ENCODE measurements at regions not wholly inside any gene's neighbourhood (a gene's known extent, or its start where the extent isn't known, plus 50 kb on each side); places are given as distances from the start of the nearest gene placed in this dataset.

DNA sequence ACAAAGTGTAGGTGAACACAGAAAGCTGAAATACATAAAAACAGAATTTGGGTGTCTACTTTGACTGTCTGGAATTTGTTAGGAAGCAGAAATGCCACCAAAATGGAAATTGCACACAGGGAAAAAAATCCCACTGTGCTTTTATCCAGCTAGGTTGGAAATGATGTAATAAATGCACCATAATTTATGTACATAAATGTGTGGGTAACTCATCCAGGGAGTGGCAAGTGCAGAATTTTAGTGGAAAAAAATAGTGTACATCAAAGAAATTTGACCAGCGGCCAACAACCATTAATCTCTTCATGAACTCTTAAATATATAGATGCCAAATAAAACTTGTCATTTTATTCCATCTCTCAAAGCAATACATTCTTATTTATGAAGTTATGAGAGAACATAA is 105.6 kb downstream of the LLPH start:
- no peak overlapping the region for H3K4me3 ChIP-seq
- H3K36me3 ChIP-seq (ENCODE audit: insufficient read depth in 1 of 2, low read depth in 1 of 2) = no peaks in the 10 kb centered on the region
- intact Hi-C loops (cut with DNase I) = no loop called here
- no peak overlapping the region for H3K27ac ChIP-seq
- WGBS, 3 donors = 90 to 97% (median 92%) methylated on average over 1 of the region's 1 CpG
- no peaks in the 10 kb centered on the region for H3K4me1 ChIP-seq
- H3K9me3 ChIP-seq = no peaks in the 10 kb centered on the region
- DNase-seq (no peak), ATAC-seq (no peak)
- TF ChIP-seq, protein P1, sequence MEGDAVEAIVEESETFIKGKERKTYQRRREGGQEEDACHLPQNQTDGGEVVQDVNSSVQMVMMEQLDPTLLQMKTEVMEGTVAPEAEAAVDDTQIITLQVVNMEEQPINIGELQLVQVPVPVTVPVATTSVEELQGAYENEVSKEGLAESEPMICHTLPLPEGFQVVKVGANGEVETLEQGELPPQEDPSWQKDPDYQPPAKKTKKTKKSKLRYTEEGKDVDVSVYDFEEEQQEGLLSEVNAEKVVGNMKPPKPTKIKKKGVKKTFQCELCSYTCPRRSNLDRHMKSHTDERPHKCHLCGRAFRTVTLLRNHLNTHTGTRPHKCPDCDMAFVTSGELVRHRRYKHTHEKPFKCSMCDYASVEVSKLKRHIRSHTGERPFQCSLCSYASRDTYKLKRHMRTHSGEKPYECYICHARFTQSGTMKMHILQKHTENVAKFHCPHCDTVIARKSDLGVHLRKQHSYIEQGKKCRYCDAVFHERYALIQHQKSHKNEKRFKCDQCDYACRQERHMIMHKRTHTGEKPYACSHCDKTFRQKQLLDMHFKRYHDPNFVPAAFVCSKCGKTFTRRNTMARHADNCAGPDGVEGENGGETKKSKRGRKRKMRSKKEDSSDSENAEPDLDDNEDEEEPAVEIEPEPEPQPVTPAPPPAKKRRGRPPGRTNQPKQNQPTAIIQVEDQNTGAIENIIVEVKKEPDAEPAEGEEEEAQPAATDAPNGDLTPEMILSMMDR (IDR thresholded peaks at IDR 0.05) = no peak
- H3K27me3 ChIP-seq (ENCODE audit: insufficient read depth in 3 of 3, low read length in 2 of 3) = peaks cover 0 to 2% (median 0%) of the 10 kb centered on the region in 3 donors

DNA sequence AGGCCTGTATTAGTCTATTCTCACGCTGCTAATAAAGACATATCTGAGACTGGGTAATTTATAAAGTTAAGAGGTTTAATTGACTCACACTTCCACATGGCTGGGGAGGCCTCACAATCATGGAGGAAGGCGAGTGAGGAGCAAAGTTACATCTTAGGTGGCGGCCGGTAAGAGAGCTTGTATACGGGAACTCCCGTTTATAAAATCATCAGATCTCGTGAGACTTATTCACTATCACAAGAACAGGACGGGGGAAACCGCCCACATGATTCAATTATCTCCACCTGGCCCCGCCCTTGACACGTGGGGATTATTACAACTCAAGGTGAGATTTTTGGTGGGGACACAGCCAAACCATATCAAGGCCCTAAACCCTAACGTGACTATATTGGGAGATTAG is 110.1 kb downstream of the LLPH start:
- TF ChIP-seq, protein P1 (IDR thresholded peaks at IDR 0.05) = no peak
- H3K4me3 ChIP-seq = no peak overlapping the region
- no peak overlapping the region for H3K27ac ChIP-seq
- intact Hi-C loops (cut with DNase I) = no loop called here
- ATAC-seq = no peak
- no peak for DNase-seq
- H3K36me3 ChIP-seq (ENCODE audit: insufficient read depth in 1 of 2, low read depth in 1 of 2) = no peaks in the 10 kb centered on the region
- WGBS, 3 donors = 91 to 94% (median 91%) methylated on average over 12 of the region's 12 CpGs
- no peaks in the 10 kb centered on the region for H3K4me1 ChIP-seq
- no peaks in the 10 kb centered on the region for H3K9me3 ChIP-seq
- H3K27me3 ChIP-seq (ENCODE audit: insufficient read depth in 3 of 3, low read length in 2 of 3) = peaks cover 0 to 2% (median 0%) of the 10 kb centered on the region in 3 donors

DNA sequence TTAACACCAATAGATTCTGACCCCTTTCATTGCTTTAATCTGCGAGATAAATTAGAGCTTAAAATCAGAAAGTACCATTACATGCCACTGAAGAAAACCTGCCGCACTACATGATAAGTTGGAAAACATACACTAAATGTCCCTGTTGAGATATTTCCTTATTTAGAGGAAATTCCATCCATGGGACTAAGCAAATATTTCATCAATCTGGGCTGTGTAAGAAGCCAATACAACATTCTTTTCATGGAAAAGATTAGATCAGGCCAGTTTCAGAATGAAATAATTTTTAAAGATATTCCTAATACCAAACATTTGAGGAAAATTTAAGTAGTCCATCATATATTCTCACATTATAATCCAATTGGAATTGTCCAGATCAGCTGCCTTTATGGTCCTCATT is 112.8 kb downstream of the LLPH start:
- ATAC-seq (no peak), DNase-seq (no peak)
- Histone ChIP-seq H3K36me3 (ENCODE audit: insufficient read depth in 1 of 2, low read depth in 1 of 2) (no peaks in the 10 kb centered on the region), H3K27ac (no peak overlapping the region), H3K4me3 (no peak overlapping the region), H3K4me1 (no peaks in the 10 kb centered on the region), H3K9me3 (no peaks in the 10 kb centered on the region), H3K27me3 (ENCODE audit: insufficient read depth in 3 of 3, low read length in 2 of 3) (peaks cover 0 to 2% (median 0%) of the 10 kb centered on the region in 3 donors)
- intact Hi-C loops (cut with DNase I) = no loop called here
- 48 to 67% (median 53%) methylated on average over 2 of the region's 2 CpGs for WGBS, 3 donors
- TF ChIP-seq, protein P1 (IDR thresholded peaks at IDR 0.05) = no peak

Measured in psoas muscle (tissue), 7 donors.